SK-N-MC (cell line): ENCODE measurements at regions not wholly inside any gene's neighbourhood (a gene's known extent, or its start where the extent isn't known, plus 50 kb on each side); places are given as distances from the start of the nearest gene placed in this dataset.

ENCODE experiments used
- EZH2 ChIP-seq: fragments of 200-600 bp; sonication (generic); IDR thresholded peaks from one replicate; pipeline ENCODE4 v1.6.1; 2017; ENCODE audit warnings: antibody characterized with exemption
- POLR2AphosphoS5 ChIP-seq: IDR thresholded peaks from 2 replicates; pipeline ENCODE4 v1.6.1; 2012; ENCODE audit warnings: mild to moderate bottlenecking, low read depth, low read length, borderline replicate concordance

GRCh38 chr3:105246536-105246935, 120.2 kb upstream of the ALCAM start:
- TF ChIP-seq POLR2AphosphoS5 = no peak
- TF ChIP-seq EZH2 = no peak
